B cell (primary cell): ENCODE measurements at regions not wholly inside any gene's neighbourhood (a gene's known extent, or its start where the extent isn't known, plus 50 kb on each side); places are given as distances from the start of the nearest gene placed in this dataset.

Experiments used
- ATAC-seq: fragments of 200-7000 bp; cut with Tn5 transposase; one replicate; pipeline ENCODE4 v1.10.0; 2021; ENCODE audit warnings: low read depth, mild to moderate bottlenecking, moderate number of reproducible peaks, moderate library complexity
- CTCF ChIA-PET: fragments of 350-600 bp; sonication (Branson Sonifier 250); formaldehyde crosslinking; loops from one replicate; lab custom pipeline; 2021; ENCODE audit warnings: antibody characterized with exemption, inconsistent platforms; lab: Charles Lee
- POLR2A ChIA-PET: fragments of 350-600 bp; sonication (Branson Sonifier 250); formaldehyde crosslinking; loops from one replicate; lab custom pipeline; 2021; ENCODE audit warnings: antibody characterized with exemption; lab: Charles Lee
- DNase-seq: peaks from one replicate; pipeline ENCODE4 v3.0.0; 2013
- H2AFZ ChIP-seq: 2 replicates; pipeline ENCODE4 v1.6.1; 2012; ENCODE audit warnings: mild to moderate bottlenecking, low read depth, low read length; ENCODE audit not compliant: insufficient read depth, poor library complexity, severe bottlenecking
- H3K27ac ChIP-seq, 2 donors: 1 replicate in 1 of 2; 2 replicates in 1 of 2; pipeline ENCODE4 v1.5.1; 2012 to 2013; ENCODE audit warnings: low read length in 2 of 2, mild to moderate bottlenecking in 2 of 2, moderate library complexity in 1 of 2
- H3K27me3 ChIP-seq, 4 experiments: fragments of 200-600 bp in 1 of 4; sonication (generic) in 1 of 4; replicated peaks in 1 of 4; 1 replicate in 2 of 4; 2 replicates in 2 of 4; pipeline versions ENCODE4 v1.6.1 to v1.7.0; 2013 to 2016; ENCODE audit warnings: low read length in 3 of 4, mild to moderate bottlenecking in 2 of 4, mixed read lengths in 1 of 4, moderate library complexity in 1 of 4; ENCODE audit not compliant: insufficient read depth in 4 of 4, control insufficient read depth in 3 of 4; ENCODE audit errors: control extremely low read depth in 1 of 4
- H3K36me3 ChIP-seq, 2 experiments: replicated peaks in 1 of 2; 1 replicate in 1 of 2; 2 replicates in 1 of 2; pipeline versions ENCODE4 v1.6.1 to v1.7.1; 2013; ENCODE audit warnings: low read length in 1 of 2; ENCODE audit not compliant: insufficient read depth in 2 of 2, control insufficient read depth in 1 of 2; ENCODE audit errors: control extremely low read depth in 1 of 2, extremely low read depth in 1 of 2
- H3K4me1 ChIP-seq, 2 donors: fragments of 200-600 bp in 1 of 2; sonication (generic) in 1 of 2; 1 replicate in 1 of 2; 2 replicates in 1 of 2; pipeline versions ENCODE4 v1.5.1 to v1.6.1; 2013 to 2017; ENCODE audit warnings: low read length in 2 of 2; ENCODE audit not compliant: control insufficient read depth in 2 of 2, insufficient read depth in 2 of 2
- H3K4me2 ChIP-seq: replicated peaks from 2 replicates; pipeline ENCODE3; 2012; ENCODE audit warnings: mild to moderate bottlenecking, low read depth, low read length; ENCODE audit not compliant: poor library complexity, severe bottlenecking
- H3K4me3 ChIP-seq, 5 experiments: fragments of 200-600 bp in 1 of 5; sonication (generic) in 1 of 5; 1 replicate in 3 of 5; 2 replicates in 2 of 5; pipeline versions ENCODE4 v1.5.1 to v1.7.0; 2011 to 2016; ENCODE audit warnings: low read length in 4 of 5, mild to moderate bottlenecking in 4 of 5, low read depth in 2 of 5, control low read depth in 1 of 5, moderate library complexity in 1 of 5; ENCODE audit not compliant: insufficient read depth in 1 of 5; ENCODE audit errors: control extremely low read depth in 1 of 5, extremely low read depth in 1 of 5
- H3K79me2 ChIP-seq: fragments of 200-600 bp; sonication (generic); one replicate; pipeline ENCODE4 v1.6.0; 2016; ENCODE audit warnings: low read length; ENCODE audit not compliant: control insufficient read depth, insufficient read depth
- H3K9ac ChIP-seq: fragments of 200-600 bp; sonication (generic); 2 replicates; pipeline ENCODE4 v1.6.1; 2017; ENCODE audit warnings: mild to moderate bottlenecking, low read length, moderate library complexity
- H3K9me3 ChIP-seq, 3 donors: one replicate each; pipeline versions ENCODE4 v1.6.1 to v1.7.1; 2013; ENCODE audit warnings: low read length in 2 of 3; ENCODE audit not compliant: control insufficient read depth in 2 of 3, insufficient read depth in 1 of 3; ENCODE audit errors: control extremely low read depth in 1 of 3
- H4K20me1 ChIP-seq: 2 replicates; pipeline ENCODE4 v1.6.0; 2012; ENCODE audit warnings: mild to moderate bottlenecking, low read length; ENCODE audit not compliant: insufficient read depth, control insufficient read depth, poor library complexity, severe bottlenecking
- H3K27ac Mint-ChIP-seq: one replicate; pipeline ENCODE4 v1.8.0; 2021; ENCODE audit warnings: mixed read lengths
- H3K27me3 Mint-ChIP-seq: one replicate; pipeline ENCODE4 v1.8.0; 2021; ENCODE audit warnings: mixed read lengths
- H3K4me1 Mint-ChIP-seq: one replicate; pipeline ENCODE4 v1.8.0; 2021; ENCODE audit warnings: mixed read lengths
- H3K4me3 Mint-ChIP-seq: one replicate; pipeline ENCODE4 v1.8.0; 2021; ENCODE audit warnings: mixed read lengths
- H3K9me3 Mint-ChIP-seq: one replicate; pipeline ENCODE4 v1.8.0; 2022; ENCODE audit warnings: mixed read lengths; ENCODE audit not compliant: insufficient read depth
- CTCF ChIP-seq: fragments of 200-600 bp; IDR thresholded peaks from one replicate; pipeline ENCODE4 v1.8.0; 2022; ENCODE audit warnings: antibody characterized with exemption, mild to moderate bottlenecking
- EZH2 ChIP-seq: IDR thresholded peaks from 2 replicates; pipeline ENCODE4 v1.6.1; 2012; ENCODE audit warnings: borderline replicate concordance, low read depth, mild to moderate bottlenecking, moderate library complexity, low read length; ENCODE audit not compliant: insufficient read depth, poor library complexity, severe bottlenecking
- WGBS: methylation state at CpG from one replicate; pipeline ENCODE4 v1.1.5; 2013; ENCODE audit warnings: missing lambda C conversion rate; ENCODE audit not compliant: insufficient coverage; 5-methylcytosine and 5-hydroxymethylcytosine counted together
- intact Hi-C: fragments of 100-400 bp; cut with micrococcal nuclease; formaldehyde crosslinking; loops from one replicate; pipeline ENCODE4 v1.10.0; 2022

GRCh38 chr9:71518045-71518827 lies 250.1 kb downstream of the CEMIP2 start:
- no peaks in the 10 kb centered on the region for H4K20me1 ChIP-seq
- Mint-ChIP-seq H3K27ac (no peak overlapping the region), H3K9me3 (no peaks in the 10 kb centered on the region), H3K27me3 (peaks cover 25% of the 10 kb centered on the region), H3K4me3 (no peak overlapping the region), H3K4me1 (no peaks in the 10 kb centered on the region)
- H3K4me1 ChIP-seq: no peaks in the 10 kb centered on the region
- intact Hi-C loops: no loop called here
- no peak for DNase-seq
- no peak overlapping the region for H3K4me3 ChIP-seq
- TF ChIP-seq EZH2: no peak
- TF ChIP-seq CTCF: no peak
- peaks cover 0 to 5% (median 0%) of the 10 kb centered on the region in 3 donors for H3K9me3 ChIP-seq
- ChIA-PET POLR2A (no interaction called here), CTCF (no interaction called here)
- H2AFZ ChIP-seq: no peak overlapping the region
- ATAC-seq: no peak
- H3K4me2 ChIP-seq: no peak overlapping the region
- H3K27me3 ChIP-seq: peaks cover 0 to 7% (median 3%) of the 10 kb centered on the region in 4 experiments
- no peak overlapping the region for H3K9ac ChIP-seq
- no peaks in the 10 kb centered on the region for H3K36me3 ChIP-seq
- no peak overlapping the region for H3K27ac ChIP-seq
- WGBS: no CpG with 5 or more reads among the region's 3 CpGs
- H3K79me2 ChIP-seq: no peaks in the 10 kb centered on the region

GRCh38 chr9:71515626-71516025 lies 252.7 kb downstream of the CEMIP2 start:
- intact Hi-C loops: no loop called here
- TF ChIP-seq CTCF (no peak), EZH2 (no peak)
- H3K4me1 ChIP-seq: no peaks in the 10 kb centered on the region
- no peak overlapping the region for H3K4me2 ChIP-seq
- H3K4me1 Mint-ChIP-seq: no peaks in the 10 kb centered on the region
- no peak overlapping the region for H3K27ac ChIP-seq
- H3K27ac Mint-ChIP-seq: no peak overlapping the region
- H3K27me3 Mint-ChIP-seq: peaks cover 24% of the 10 kb centered on the region
- H3K4me3 ChIP-seq: no peak overlapping the region
- no peak for DNase-seq
- WGBS: no CpG with 5 or more reads among the region's 1 CpG
- H3K79me2 ChIP-seq: no peaks in the 10 kb centered on the region
- H2AFZ ChIP-seq: no peak overlapping the region
- no peaks in the 10 kb centered on the region for H3K36me3 ChIP-seq
- no peak overlapping the region for H3K9ac ChIP-seq
- CTCF ChIA-PET: no interaction called here
- POLR2A ChIA-PET: no interaction called here
- no peaks in the 10 kb centered on the region for H3K9me3 Mint-ChIP-seq
- peaks cover 0 to 5% (median 0%) of the 10 kb centered on the region in 3 donors for H3K9me3 ChIP-seq
- peaks cover 0 to 4% (median 2%) of the 10 kb centered on the region in 4 experiments for H3K27me3 ChIP-seq
- ATAC-seq: no peak
- H3K4me3 Mint-ChIP-seq: no peak overlapping the region
- no peaks in the 10 kb centered on the region for H4K20me1 ChIP-seq
